CD4-positive, alpha-beta T cell treated with Interleukin-21 for 1 hour (primary cell): ENCODE measurements at regions not wholly inside any gene's neighbourhood (a gene's known extent, or its start where the extent isn't known, plus 50 kb on each side); places are given as distances from the start of the nearest gene placed in this dataset.
"Not testable (repeated sequence)": the region's sequence is repeated elsewhere in the genome, so short reads cannot be mapped to it uniquely, and the experiment has no call there.

ENCODE experiments used
- DNase-seq: peaks from one replicate; pipeline ENCODE4 v3.0.0-alpha.2; 2020

DNA sequence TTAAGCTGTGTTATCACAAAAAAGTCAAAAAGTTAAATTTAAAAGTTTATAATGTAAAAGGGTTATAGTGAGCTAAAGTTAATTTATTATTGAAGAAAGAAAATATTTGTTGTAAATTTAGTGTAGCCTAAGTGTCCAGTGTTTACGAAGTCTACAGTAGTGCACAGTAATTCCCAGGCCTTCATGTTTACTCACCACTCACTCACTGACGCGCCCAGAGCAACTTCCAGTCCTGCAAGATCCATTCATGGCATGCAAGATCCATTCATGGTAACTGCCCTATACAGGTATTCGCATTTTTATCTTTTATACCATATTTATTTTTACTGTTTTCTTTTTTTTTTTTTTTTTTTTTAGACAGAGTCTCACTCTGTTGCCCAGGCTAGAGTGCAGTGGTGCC, 69.5 kb downstream of the TPRA1 start:
- DNase-seq: no peak

DNA sequence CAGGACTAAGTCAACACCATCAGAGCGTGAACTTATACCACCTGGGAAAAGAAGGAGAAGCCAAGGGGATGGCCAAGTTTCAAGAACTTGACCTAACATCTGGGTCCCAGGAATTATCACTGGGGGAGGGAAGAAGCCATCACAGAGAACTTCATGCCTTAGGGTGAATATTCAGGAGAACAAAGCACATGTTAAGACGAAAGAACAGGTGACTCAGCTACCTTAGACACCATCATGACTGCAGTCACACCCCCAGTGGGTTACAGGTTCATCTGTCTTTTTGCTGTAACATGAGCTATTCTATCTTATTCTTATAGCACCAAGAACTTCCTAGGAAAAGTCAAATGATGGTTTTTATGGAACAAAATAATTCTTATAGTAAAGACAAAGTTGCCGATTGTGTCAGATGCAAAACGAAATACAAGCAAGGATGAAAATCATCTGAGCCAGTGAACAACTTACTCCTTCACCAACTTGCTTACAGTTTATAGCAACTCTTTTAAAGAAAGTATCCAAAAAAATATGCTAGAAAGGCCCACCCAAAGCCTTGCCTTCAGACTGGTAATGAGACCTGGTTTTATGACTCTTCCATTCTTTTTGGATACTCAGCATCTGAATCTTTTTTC, 72.0 kb downstream of the TPRA1 start:
- no peak for DNase-seq

DNA sequence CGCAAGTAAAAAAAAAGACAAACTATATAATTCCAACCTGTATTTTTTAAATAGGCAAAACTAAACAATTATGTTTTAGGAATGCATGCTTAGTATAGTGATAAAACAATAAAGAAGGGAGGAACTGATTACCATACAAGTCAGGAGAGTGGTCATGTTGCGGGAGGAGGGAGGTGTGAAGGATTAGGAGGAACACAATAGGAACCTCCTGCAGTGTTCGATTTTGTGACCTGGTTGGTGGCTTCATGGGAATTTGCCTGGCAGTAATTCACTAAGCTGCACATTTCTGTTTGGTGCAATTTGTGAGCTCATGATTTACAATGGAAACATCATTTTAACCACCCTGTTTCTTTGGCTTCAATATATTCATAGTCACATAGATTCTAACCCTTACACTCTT, 78.3 kb downstream of the TPRA1 start:
- no peak for DNase-seq

DNA sequence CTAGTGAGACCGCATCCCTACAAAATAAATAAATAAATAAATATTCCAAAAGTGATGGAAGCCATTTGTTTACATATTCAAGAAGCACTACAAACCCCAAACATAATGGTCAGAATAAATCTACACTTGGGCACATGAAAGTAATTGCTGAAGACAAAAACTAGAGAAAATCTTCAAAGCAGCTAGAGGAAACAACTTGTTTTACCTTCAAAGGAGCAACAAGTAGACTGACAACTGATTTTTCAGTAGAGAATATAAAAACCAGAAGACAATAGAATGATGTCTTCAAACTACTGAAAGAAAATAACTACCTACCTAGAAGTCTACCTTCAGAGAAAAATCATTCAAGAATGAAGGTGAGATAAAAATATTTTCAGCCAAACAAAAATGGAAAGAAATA, 89.4 kb downstream of the TPRA1 start:
- DNase-seq: no peak

DNA sequence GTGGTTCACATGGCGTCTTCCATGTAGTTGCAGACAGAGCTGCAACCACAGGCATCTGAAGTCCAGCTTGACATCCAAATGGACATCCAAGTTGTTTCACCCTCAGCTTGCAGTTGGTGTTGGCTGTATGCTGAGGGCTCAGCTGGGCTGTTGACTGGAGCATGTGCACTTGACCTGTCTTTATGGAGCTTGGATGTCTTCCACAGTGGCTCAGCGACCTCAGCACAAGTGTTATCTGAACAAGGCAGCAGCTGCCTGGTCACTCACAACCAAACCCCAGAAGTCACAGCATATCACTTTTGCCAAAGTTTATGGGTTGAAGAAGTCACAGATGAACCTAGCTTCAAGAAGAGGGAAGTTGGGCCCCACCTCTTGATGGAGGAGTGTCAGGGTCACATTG, 92.9 kb downstream of the TPRA1 start:
- DNase-seq: no peak

DNA sequence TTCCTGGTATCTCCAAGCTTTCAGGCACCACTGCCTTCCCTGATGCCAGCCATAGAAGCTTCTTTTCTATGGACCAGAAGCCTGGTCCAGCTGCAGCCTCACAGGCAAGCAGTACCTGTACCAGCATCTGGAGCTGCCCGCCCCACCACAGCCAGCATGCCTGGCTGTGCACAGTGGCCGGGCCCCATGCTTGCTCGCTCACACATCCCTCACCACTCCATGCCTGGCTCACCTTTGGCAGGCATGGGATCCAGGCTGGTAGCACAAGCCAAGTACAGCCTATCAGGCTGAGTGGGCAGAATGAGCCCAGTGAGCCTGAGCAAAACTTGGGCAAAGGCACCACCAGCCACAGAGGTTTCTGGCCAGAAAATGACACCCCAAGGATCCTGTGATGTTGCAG, 93.4 kb downstream of the TPRA1 start:
- DNase-seq: no peak

DNA sequence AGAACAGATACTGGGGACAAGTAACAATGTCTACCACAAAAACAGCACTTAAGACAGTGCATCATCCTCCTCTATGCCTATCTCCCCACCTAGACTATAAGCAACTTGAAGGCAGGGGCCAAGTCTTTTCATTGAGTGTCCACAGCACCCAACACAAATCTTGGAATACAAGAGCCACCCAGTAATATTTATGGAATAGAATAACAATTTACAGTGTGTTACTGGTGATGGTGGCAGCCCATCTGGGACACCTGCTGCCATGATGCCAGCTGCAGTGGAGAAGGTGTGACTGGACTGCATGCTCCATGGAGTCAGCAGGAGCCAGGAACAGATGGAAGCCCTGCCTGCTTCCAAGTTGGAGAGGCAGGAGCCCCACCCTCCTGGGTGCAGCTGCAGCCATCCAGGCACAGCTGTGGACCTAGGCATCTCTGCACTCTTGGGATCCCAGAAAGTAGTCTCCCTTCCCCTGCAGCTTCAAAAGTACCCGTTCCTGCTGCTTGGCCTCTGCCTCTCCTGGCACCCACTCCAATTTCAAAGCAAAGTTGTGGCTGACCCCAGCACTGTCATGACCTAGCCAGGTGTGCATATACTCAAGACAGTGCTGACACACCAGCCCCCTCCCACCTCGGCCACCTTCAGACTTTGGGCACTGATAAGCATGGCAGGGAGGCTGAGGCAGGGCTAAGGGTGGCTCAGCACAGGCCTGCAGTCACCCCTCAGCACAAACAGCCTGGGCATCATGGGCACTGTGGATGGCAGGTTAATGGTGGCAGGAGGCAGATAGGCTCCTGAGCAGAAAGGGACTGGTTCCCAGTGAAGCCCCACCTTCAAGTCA, 94.5 kb downstream of the TPRA1 start:
- no peak for DNase-seq

DNA sequence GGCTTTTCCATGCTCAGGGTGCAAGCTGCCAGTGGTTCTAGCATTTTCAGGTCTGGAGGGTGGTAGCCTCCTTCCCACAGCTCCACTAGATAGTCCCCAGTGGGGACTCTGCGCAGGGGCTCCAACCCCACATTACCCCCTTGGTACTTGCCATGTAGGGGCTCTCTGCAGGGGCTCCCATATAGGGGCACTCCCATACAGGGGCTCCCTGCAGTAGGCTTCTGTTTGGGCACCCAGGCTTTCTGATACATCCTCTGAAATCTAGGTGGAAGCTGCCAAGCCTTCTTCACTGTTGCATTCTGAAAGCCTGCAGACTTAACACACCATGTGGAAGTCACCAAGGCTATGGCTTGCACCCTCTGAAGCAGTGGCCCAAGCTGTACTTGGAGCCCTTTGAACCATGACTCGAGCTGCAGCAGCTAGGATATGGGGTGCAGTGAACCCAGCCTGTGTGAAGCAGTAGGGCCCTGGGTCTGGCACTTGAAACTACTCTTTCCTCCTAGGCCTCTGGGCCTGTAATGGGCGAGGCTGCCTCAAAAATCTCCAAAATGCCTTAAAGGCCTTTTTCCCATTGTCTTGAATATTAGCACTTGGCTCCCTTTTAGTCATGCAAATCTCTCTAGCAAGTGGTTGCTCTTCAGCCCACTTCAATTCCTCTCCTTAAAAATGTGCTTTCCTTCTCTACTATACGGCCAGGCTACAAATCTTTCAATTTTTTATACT, 96.4 kb downstream of the TPRA1 start:
- DNase-seq: no peak

DNA sequence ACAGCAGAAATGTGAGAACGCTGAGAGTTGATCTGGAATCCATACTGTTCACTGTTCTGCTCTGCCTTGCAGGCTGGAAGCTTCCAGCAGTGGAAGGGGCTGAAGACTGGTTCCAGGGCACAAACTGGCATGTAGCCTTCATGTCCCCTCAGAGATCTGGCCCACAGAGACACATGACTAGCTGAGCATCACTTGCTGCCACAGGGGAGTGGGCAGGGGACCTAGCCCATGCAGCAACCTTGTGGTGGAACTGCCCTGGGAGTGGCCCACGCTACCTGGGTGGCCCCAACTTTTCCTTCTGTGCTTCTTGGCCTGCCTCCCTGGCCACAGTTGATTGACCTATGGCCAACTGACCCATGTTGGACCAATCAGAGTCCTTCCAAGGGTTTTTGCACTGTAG, 98.1 kb downstream of the TPRA1 start:
- no peak for DNase-seq

DNA sequence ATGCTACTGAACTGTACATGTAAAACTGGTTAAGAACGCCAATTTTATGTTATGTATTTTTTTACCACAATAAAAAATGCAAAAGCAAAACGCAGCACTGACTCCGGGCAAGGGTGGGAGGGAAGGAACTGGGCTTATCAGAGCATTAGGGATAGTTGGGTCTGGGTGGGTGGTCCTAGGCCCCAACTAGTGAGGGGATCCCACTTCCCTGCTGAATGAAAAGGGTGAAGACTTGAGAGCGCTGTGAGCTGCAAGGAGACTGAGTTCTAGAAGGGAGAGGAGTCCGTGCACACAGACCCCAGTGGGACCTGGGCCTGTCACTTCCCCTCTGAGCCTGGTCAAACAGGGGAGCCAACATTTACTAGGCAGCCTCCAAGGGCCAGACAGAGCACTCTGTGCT, 98.6 kb downstream of the TPRA1 start:
- no peak for DNase-seq

DNA sequence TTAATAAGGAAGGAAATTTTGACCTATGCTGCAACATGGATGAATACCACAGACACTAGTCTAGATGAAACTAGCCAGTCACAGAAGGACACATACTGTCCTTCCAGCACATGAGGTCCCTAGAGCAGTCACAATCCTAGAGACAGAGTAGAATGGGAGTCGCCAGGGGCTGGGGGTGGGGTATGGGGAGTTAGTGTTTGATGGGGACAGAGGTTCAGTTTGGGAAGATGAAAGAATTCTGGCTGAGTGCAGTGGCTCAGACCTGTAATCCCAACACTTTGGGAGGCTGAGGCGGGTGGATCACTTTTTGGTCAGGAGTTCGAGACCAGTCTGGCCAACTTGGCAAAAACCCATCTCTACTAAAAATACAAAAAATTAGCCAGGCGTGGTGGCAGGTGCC, 99.2 kb downstream of the TPRA1 start:
- DNase-seq: no peak

DNA sequence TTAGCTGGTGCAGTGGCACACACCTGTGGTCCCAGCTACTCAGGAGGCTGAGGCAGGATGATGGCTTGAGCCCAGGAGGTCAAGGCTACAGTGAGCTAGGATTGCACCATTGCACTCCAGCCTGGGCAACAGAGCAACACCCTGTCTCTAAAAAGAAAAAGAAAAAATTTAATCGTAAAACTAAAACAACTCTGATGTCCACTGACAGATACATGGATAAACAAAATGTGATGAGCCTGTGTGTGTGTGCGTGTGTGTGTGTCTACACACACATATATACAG, 99.6 kb downstream of the TPRA1 start:
- not testable (repeated sequence) for DNase-seq

DNA sequence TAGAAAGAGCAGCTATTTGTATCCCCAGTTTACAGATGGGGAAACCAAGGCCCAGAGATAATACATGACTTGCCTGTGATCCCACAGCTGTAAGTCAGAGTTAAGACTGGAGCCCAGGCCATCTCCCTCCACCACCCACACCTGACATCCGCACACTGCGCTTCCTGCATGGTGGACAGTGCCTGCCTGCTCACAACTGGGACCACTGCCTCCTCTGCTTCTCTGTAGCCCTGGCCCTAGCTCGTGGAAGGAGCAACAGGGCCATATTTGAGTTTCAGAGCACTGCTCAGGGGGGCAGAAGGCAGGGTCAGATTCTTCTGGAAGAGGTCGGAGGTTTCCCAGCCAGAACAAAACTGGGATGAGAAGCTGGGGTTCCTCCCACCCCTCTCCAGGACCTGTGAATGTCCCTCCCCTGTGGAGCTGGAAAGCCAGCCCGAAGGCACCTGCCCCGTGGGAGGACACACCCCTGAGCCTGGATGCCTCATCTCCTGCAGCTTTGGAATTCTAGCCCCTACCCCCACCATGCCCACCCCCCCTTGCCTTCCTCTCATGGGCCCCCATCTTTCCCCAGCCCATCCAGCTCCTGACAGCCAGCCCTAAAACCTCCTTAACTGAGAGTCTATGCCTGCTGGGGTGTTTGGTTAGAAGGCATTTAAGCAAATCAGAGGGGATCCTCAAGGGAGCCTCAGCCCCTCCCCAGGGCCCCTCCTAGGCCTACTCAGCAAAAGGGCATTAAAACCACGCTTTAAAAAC, 100.1 kb downstream of the TPRA1 start:
- no peak for DNase-seq

DNA sequence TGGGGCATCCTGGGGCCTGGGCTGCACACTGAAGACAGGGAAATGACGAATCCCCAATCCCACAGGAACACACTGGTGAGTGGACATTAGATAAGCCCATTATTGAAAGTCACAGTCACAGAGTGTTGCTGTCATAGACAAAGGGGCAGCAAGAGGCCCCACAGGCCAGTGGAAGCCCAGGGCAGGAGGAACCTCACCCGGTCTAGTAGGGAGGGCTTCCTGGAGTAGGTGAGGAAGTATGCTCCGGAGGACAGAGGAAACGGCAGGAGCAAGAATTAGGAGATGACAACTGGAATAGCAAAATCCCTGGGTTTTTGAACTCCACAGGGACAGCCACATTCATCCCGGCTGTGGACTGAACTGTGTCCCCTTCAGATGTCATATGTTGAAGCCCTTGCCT, 101.2 kb downstream of the TPRA1 start:
- DNase-seq: no peak

DNA sequence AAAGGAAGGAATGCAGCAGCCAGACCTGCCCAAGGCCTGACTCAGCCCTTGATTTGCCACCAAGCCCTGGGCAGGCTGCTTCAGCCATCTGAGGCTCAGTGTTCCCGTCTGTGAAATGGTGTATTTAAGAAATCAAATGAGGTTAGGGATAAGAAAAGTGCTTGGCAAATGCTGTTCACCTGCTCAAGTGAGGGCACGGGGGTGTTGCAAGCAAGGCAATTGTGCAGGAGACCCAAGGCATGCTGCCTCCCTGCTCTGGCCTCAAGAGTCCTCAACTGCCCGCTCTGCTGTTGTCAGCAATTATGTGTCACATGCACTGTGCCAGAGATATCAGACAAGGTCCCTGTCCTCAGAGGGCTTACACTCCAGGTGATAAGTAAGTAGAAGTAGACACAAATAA, 101.8 kb downstream of the TPRA1 start:
- no peak for DNase-seq

DNA sequence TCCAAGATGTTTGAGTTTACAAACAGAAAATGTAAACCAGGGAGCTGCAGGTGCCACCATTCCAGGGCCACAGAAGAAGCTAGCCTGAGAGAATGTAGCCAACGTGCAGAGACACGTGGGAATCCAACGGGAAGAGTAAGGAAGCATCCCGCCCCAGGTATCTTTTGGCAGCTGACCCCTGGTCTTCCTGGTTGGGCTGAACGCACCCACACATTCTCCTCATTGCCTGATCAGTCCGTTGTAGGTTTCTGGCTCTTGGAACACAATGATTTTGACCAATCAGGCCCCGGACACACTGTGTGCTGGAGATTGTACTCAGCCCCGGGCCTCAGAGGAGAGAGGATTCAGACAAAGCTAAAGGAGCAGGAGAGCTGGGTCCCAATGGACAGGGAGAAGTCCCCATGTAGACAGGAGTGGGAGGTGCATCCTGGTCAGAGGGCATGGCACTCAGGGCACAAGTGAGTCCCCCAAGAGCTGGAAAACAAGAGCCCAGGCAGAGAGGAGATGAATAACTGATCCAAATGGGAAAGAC, 102.3 kb downstream of the TPRA1 start:
- no peak for DNase-seq

DNA sequence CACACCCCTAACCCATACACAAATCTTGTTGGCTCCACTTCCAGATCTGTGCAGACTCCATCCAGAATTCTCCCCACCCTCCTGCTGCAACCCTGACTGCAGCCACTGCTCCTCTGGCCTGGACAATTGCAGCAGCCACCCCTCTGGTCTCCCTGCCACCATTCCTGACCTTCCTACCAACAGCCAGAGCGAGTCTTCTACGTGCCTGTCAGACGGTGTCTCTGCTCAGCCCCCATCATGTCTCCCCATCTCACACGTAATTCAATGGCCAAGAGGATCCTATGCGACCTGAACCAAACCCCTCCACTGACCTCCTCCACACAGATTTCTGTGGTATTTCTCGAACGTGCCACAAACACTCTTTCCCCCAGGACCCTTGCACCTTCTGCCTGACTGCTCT, 103.3 kb downstream of the TPRA1 start:
- DNase-seq: no peak

DNA sequence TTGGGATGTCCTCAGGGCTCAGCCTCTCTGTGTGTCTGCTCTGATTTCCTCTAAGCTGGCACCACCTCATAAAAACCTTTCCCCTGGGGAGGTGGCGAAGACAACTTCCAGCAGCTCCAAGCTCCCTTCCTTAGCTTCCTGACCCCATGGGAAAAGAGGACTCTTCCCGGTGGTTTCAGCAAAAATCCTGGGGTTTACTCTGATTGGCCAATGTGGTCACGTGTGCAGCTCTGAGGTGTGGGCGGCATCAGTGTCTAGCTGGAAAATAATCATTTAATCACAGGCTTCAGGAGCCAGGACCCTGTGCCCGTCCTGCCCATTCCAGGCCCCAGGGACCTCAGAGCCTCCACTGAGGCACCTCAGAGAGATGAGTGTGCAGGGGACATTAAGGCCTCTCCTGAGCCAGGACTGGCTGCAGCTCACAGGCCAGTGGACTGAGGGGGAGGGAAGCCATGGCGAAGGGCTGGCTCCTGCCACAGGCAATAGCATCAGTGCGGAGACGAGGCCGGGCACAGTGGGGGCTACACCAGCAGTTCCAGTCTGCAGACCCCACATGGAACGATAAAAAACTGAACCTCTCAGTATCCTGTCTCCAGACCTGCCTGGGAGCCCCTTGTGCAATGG, 104.1 kb downstream of the TPRA1 start:
- DNase-seq: no peak

DNA sequence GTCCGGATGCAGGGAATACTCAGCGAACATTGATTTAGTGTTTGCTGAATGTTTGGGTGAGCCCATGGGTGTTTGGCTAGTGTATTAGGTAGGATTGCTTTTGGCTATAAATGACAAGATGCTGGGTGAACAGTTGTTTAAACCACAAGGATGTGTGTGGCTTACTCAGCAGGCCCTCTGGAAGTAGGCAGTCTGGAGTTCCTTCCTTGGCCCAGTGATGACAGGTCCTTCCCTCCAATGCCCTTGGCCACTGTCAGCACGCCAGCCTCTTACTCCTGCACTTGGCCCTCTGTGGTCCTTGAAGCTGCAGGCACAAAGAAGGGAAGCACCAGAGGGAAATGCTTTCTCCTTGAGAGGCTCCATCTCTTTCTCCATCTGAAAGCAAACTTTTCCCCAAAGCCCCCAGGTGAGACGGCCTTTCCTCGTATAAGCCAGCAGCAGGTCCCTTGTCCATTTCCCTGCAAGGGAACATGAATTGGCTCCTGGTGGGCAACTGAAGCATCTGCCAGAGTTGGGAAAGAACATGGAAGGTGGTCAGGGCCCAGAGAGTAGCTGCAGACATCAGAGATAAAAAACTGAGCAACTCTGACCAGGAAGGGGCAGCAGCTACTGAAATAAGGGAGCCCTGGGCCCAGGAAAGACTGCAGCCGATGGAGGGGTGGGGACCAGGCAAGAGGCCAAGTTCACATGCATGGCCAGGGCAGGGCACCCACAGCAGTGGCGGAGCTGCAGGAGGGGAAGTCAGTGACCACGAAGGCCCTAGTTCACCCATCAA, 105.0 kb downstream of the TPRA1 start:
- no peak for DNase-seq

DNA sequence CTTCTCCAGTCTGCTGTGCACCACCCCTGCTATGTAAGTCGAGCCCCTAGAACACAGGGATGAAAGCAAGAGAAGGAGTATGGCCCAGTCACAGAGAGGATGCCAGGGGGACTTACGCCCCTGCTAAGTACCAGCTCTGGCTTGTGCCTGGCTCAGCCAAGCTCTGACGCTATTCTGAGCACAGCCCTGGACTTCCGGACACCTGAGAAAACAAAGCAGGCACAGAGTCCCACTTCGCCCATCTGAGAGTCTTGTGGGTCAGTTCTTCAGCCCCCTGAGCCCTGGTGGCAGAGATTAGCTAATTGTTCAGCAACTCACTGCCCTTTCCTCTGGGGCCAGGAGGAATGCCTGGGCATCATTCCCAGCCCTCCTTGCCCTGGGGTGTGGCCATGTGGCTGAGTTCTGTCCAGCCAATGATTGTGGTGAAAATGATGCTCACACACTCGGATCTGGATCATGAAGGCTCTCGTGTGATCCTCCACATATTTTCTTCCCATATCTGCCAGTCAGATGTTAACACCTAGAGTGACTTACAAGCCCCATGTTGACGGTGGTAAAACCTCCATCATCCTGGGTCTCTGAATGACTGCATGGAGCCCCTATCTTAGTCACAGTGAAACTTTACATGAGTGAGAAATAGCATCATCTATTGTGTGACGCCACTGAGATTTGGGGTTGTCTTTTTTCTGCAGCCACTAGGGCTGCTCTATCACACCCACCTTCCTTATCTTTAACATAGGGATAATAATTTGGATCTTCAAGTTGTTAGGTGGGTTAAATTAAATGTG, 105.7 kb downstream of the TPRA1 start:
- no peak for DNase-seq

DNA sequence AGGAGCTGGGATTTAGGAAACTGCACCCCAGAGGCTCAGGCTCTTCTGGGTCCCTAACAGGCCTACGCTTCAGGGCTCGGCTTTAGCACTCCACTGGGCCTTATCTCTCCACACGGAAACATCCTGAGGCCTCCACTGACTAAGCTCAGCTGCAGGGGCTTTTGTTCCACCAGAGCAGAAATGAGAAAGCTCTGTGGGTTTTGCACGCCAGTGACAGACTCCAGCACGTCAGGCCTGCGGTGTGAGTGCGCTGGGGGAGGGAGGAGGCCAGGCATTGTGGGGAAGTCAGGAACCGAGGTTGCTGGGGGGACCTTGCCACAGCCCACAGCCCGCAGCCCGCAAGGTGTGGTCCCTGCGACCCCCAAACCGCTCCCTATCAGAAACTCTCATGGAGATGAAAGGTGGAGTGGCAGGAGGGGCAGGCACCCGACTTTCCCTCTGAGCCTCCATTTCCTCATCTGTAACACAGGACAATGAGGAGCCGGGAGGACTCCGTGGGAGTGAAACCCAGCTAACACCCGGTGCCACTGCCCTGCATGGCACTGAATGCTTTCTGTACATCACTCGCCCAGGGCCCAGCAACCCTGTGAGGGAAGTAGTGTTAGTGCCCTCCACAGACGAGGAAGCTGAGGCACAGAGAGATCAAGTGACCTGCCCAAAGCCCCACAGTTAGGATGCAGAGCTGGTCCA, 106.5 kb downstream of the TPRA1 start:
- DNase-seq: no peak
